K562 (cell line): ENCODE measurements at regions not wholly inside any gene's neighbourhood (a gene's known extent, or its start where the extent isn't known, plus 50 kb on each side); places are given as distances from the start of the nearest gene placed in this dataset.

ENCODE experiments used
- ATAC-seq: fragments of 200-7000 bp; cut with Tn5 transposase; 3 replicates; pipeline ENCODE4 v1.9.1; 2020; ENCODE audit warnings: moderate library complexity
- BruUV-seq: library from RNA; stranded (reverse); fragments of 400-500 nt; replicated peaks from 2 replicates; lab custom pipeline; 2021; lab: Mats Ljungman, UMichigan
- CTCF ChIA-PET: fragments of 300-600 bp; formaldehyde crosslinking; extraction: SDS; loops from one replicate; lab custom pipeline; 2021; ENCODE audit warnings: low intra/inter-chr PET ratio; lab: Yijun Ruan, JAX
- POLR2A ChIA-PET: fragments of 300-600, 350-650 bp; sonication (Branson Sonifier 250); formaldehyde crosslinking; extraction: SDS; loops from one replicate; lab custom pipeline; 2021; ENCODE audit warnings: antibody characterized with exemption, inconsistent platforms; lab: Yijun Ruan, JAX
- DNase-seq, 4 experiments: peaks; one replicate each; pipeline versions ENCODE4 v3.0.0 to v3.0.0-alpha.2; 2011 to 2018; ENCODE audit warnings: low spot score in 3 of 4, mixed read lengths in 3 of 4; ENCODE audit errors: extremely low read depth in 1 of 4
- FAIRE-seq: peaks from 2 replicates; lab custom pipeline; 2011; peaks lifted over from hg19 to GRCh38; lab: Jason Lieb, UNC
- H2AFZ ChIP-seq: 2 replicates; pipeline ENCODE4 v1.6.0; 2011; ENCODE audit warnings: low read depth, low read length, control low read depth, inconsistent platforms
- H3K27ac ChIP-seq: fragments of 200-600 bp; 3 replicates; pipeline ENCODE4 v1.8.0; 2011; ENCODE audit warnings: low read depth, mild to moderate bottlenecking, control low read depth, inconsistent platforms, low read length, moderate library complexity, mixed read lengths; ENCODE audit errors: extremely low read depth
- H3K27me3 ChIP-seq, 2 experiments: fragments of 300-600 bp in 1 of 2; 2 replicates in 1 of 2; 3 replicates in 1 of 2; pipeline versions ENCODE4 v1.6.0 to v1.8.0; 2011; ENCODE audit warnings: inconsistent platforms in 2 of 2, low read length in 2 of 2, mild to moderate bottlenecking in 1 of 2, mixed read lengths in 1 of 2, moderate library complexity in 1 of 2; ENCODE audit not compliant: control insufficient read depth in 2 of 2, insufficient read depth in 2 of 2
- H3K36me3 ChIP-seq: fragments of 300-600 bp; 3 replicates; pipeline ENCODE4 v1.8.0; 2011; ENCODE audit warnings: mild to moderate bottlenecking, low read length, inconsistent platforms; ENCODE audit not compliant: control insufficient read depth, insufficient read depth
- H3K4me1 ChIP-seq, 2 experiments: fragments of 200-600 bp in 1 of 2; replicated peaks in 1 of 2; 2 replicates in 1 of 2; 3 replicates in 1 of 2; pipeline versions ENCODE4 v1.5.1 to v1.8.0; 2011; ENCODE audit warnings: inconsistent platforms in 2 of 2, low read length in 2 of 2, mild to moderate bottlenecking in 1 of 2, mixed read lengths in 1 of 2, moderate library complexity in 1 of 2; ENCODE audit not compliant: control insufficient read depth in 2 of 2, insufficient read depth in 2 of 2
- H3K4me2 ChIP-seq: 2 replicates; pipeline ENCODE4 v1.6.1; 2011; ENCODE audit warnings: low read length, control low read depth, inconsistent platforms, mixed read lengths; ENCODE audit not compliant: insufficient read depth
- H3K4me3 ChIP-seq: fragments of 200-600 bp; sonication (generic), shearing (Covaris generic); 2 replicates; pipeline ENCODE4 v1.5.1; 2016; ENCODE audit warnings: control low read depth, inconsistent platforms
- H3K79me2 ChIP-seq: fragments of 200-600 bp; 3 replicates; pipeline ENCODE4 v1.8.0; 2011; ENCODE audit warnings: low read length, inconsistent platforms; ENCODE audit not compliant: control insufficient read depth, insufficient read depth
- H3K9ac ChIP-seq, 2 experiments: 2 replicates each; pipeline versions ENCODE4 v1.6.0 to v1.6.1; 2011; ENCODE audit warnings: low read depth in 2 of 2, low read length in 2 of 2, control low read depth in 1 of 2, inconsistent platforms in 1 of 2, mild to moderate bottlenecking in 1 of 2, mixed read lengths in 1 of 2; ENCODE audit not compliant: insufficient read depth in 1 of 2
- H3K9me1 ChIP-seq: one replicate; pipeline ENCODE4 v1.6.0; 2011; ENCODE audit warnings: inconsistent platforms, mild to moderate bottlenecking, low read length, moderate library complexity; ENCODE audit not compliant: control insufficient read depth, insufficient read depth
- H3K9me3 ChIP-seq: replicated peaks from 2 replicates; pipeline ENCODE4 v1.5.1; 2011; ENCODE audit warnings: low read depth, low read length, inconsistent platforms; ENCODE audit not compliant: control insufficient read depth, insufficient read depth
- H4K20me1 ChIP-seq: replicated peaks from 2 replicates; pipeline ENCODE4 v1.6.1; 2011; ENCODE audit warnings: low read length, inconsistent platforms, mixed read lengths; ENCODE audit not compliant: control insufficient read depth, insufficient read depth
- ARNT ChIP-seq, 2 experiments: fragments of 450-650 bp; IDR thresholded peaks; 2 replicates each; pipeline ENCODE4 v1.6.1; 2016; ENCODE audit warnings: mild to moderate bottlenecking in 1 of 2
- BCL6 ChIP-seq: fragments of 250-450 bp; sonication (Bioruptor Pico); IDR thresholded peaks from 2 replicates; pipeline ENCODE4 v1.4.0; 2020
- HOXB6 ChIP-seq: fragments of 250-450 bp; sonication (Bioruptor Pico); IDR thresholded peaks from 2 replicates; pipeline ENCODE4 v1.5.1; 2022; ENCODE audit warnings: mild to moderate bottlenecking, borderline replicate concordance
- LCOR ChIP-seq: sonication (generic); formaldehyde crosslinking; IDR thresholded peaks from 2 replicates; pipeline ENCODE4 v1.8.0; 2022; ENCODE audit warnings: mild to moderate bottlenecking, missing genetic modification reagents
- NCOR1 ChIP-seq: fragments of 450-650 bp; IDR thresholded peaks from 2 replicates; pipeline ENCODE4 v1.6.1; 2016; ENCODE audit warnings: mild to moderate bottlenecking, moderate library complexity
- NR2C1 ChIP-seq, 2 experiments: fragments of 450-650 bp; IDR thresholded peaks; 2 replicates each; pipeline ENCODE4 v1.6.1; 2017; ENCODE audit warnings: mild to moderate bottlenecking in 2 of 2, antibody characterized with exemption in 1 of 2, inconsistent platforms in 1 of 2, missing compliant biosample characterization in 1 of 2, missing genetic modification characterization in 1 of 2
- PRPF4 ChIP-seq: fragments of 200-400 bp; formaldehyde crosslinking; IDR thresholded peaks from one replicate; pipeline ENCODE4 v1.6.1; 2017; ENCODE audit warnings: low read length, low read depth, mild to moderate bottlenecking; ENCODE audit not compliant: insufficient read depth, poor library complexity, severe bottlenecking
- RBM34 ChIP-seq: fragments of 200-400 bp; formaldehyde crosslinking; IDR thresholded peaks from 2 replicates; pipeline ENCODE4 v1.6.1; 2018; ENCODE audit warnings: low read length, borderline replicate concordance; ENCODE audit not compliant: insufficient read depth
- SAFB2 ChIP-seq: fragments of 200-400 bp; formaldehyde crosslinking; IDR thresholded peaks from 2 replicates; pipeline ENCODE4 v1.6.1; 2018; ENCODE audit warnings: borderline replicate concordance, low read length, low read depth, moderate library complexity; ENCODE audit not compliant: severe bottlenecking
- TEAD2 ChIP-seq: fragments of 450-650 bp; IDR thresholded peaks from 2 replicates; pipeline ENCODE4 v1.6.1; 2016; ENCODE audit warnings: missing genetic modification characterization, control low read depth, missing compliant biosample characterization
- XRCC4 ChIP-seq: IDR thresholded peaks from one replicate; pipeline ENCODE4 v1.6.1; 2011; ENCODE audit not compliant: insufficient read depth, insufficient read length; ENCODE audit errors: extremely low read depth
- ZNF274 ChIP-seq: IDR thresholded peaks from 2 replicates; pipeline ENCODE4 v1.6.1; 2011; ENCODE audit warnings: low read depth, mild to moderate bottlenecking, low read length, moderate library complexity, borderline replicate concordance
- ZNF316 ChIP-seq: fragments of 450-650 bp; IDR thresholded peaks from 2 replicates; pipeline ENCODE4 v1.6.1; 2016
- ZNF589 ChIP-seq: fragments of 200-800 bp; sonication (Bioruptor generic); IDR thresholded peaks from 2 replicates; pipeline ENCODE4 v1.6.1; 2016; ENCODE audit warnings: low read depth, missing genetic modification characterization, missing compliant biosample characterization
- ZNF699 ChIP-seq: fragments of 250-450 bp; sonication (Bioruptor Pico); IDR thresholded peaks from 2 replicates; pipeline ENCODE4 v1.8.0; 2021; ENCODE audit warnings: mild to moderate bottlenecking, moderate library complexity; ENCODE audit not compliant: insufficient replicate concordance
- WGBS: fragments of 100-300 bp; shearing (Covaris generic); methylation state at CpG from one replicate; pipeline ENCODE4 v1.1.6; 2016; ENCODE audit warnings: low coverage, mixed read lengths; ENCODE audit not compliant: insufficient coverage; ENCODE audit errors: missing lambda C conversion rate; 5-methylcytosine and 5-hydroxymethylcytosine counted together
- in situ Hi-C: fragments of 300-500 bp; cut with MboI; formaldehyde crosslinking; loops from 4 replicates; pipeline ENCODE4 v1.15.0; 2018; ENCODE audit warnings: inconsistent platforms, mixed read lengths
- intact Hi-C: fragments of 100-400 bp; cut with micrococcal nuclease; formaldehyde crosslinking; loops from 2 replicates; pipeline ENCODE4 v1.14.2; 2022
- TF ChIP-seq, protein P1 (sequence below): sonication (generic); formaldehyde crosslinking; IDR thresholded peaks from 2 replicates; pipeline ENCODE4 v1.8.1; 2023; ENCODE audit warnings: missing genetic modification reagents, mild to moderate bottlenecking, borderline replicate concordance

DNA sequence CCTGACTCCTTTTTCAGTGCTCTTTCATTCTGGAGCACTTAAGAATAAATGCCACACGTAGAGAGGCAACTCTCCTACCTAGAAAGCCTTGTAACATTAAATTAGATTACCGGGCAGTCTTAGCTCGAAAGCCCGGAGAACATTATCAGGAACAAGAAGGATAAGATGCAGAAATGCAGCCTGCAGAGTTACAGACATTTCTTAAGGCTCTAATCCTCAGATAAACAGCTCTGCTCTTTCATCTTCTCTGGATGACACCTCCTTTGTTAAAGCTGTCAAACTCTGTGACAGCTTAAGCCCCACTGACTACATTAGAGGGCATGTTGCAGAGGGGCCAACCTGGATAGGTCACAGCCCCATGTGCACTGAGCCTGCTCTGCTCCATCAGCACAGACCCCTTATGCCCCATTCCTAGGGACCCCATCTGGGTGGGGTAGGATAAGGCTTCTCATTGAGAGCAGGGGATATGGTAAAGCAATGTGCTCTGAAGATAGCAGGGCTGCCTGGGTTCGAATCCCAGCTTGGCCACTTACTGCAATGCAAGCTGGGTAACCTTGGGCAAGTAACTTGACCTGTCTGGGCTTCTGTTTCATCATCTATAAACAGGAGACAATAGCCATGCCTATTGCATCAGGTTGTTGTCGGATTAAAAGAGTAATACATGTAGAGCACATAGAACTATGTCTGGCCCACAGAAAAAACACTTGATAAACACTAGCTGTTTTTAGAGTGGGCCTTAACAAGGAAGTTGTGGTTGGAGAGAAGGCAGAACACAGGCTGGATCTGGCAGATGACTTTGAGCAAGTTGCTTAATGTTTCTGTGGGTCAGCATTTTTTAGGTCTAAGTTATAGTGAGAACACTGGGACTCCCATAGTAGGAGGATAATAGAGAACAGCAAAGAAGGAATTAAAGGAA lies 111.4 kb downstream of the THNSL2 start (continued):
- TF ChIP-seq, protein P1, sequence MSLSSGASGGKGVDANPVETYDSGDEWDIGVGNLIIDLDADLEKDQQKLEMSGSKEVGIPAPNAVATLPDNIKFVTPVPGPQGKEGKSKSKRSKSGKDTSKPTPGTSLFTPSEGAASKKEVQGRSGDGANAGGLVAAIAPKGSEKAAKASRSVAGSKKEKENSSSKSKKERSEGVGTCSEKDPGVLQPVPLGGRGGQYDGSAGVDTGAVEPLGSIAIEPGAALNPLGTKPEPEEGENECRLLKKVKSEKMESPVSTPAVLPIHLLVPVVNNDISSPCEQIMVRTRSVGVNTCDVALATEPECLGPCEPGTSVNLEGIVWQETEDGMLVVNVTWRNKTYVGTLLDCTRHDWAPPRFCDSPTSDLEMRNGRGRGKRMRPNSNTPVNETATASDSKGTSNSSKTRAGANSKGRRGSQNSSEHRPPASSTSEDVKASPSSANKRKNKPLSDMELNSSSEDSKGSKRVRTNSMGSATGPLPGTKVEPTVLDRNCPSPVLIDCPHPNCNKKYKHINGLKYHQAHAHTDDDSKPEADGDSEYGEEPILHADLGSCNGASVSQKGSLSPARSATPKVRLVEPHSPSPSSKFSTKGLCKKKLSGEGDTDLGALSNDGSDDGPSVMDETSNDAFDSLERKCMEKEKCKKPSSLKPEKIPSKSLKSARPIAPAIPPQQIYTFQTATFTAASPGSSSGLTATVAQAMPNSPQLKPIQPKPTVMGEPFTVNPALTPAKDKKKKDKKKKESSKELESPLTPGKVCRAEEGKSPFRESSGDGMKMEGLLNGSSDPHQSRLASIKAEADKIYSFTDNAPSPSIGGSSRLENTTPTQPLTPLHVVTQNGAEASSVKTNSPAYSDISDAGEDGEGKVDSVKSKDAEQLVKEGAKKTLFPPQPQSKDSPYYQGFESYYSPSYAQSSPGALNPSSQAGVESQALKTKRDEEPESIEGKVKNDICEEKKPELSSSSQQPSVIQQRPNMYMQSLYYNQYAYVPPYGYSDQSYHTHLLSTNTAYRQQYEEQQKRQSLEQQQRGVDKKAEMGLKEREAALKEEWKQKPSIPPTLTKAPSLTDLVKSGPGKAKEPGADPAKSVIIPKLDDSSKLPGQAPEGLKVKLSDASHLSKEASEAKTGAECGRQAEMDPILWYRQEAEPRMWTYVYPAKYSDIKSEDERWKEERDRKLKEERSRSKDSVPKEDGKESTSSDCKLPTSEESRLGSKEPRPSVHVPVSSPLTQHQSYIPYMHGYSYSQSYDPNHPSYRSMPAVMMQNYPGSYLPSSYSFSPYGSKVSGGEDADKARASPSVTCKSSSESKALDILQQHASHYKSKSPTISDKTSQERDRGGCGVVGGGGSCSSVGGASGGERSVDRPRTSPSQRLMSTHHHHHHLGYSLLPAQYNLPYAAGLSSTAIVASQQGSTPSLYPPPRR (CRISPR knock-in tag), result no peak
- TF ChIP-seq XRCC4, result no peak
- peak; percentile 53; the same call in 1 of the 2 replicates for TF ChIP-seq ZNF316
- TF ChIP-seq, all 486 proteins: peak for 5

DNA sequence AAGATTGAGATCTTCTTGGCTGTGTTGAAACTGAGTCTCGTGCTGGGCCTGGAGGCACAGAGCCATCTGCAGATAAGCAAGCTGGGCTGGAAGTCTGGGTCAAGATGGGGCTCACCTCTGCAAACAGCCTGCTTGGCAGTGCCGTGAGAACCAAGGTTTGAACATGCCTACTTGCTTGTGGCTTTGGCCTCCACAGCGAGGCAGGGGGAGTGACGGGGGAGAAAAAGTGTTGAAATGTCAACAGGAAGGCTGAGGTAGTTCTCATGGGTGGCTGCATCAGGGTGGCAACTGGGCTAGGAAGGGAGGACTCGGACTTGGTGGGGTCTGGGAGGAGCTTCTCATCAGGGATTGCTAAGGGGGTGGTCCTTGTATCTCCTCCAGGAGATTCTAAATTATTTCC lies 99.7 kb downstream of the THNSL2 start:
- no peaks in the 10 kb centered on the region for H3K9me3 ChIP-seq
- ChIA-PET POLR2A (no interaction called here), CTCF (no interaction called here)
- no TSS peak for BruUV-seq
- DNase-seq (no peak), ATAC-seq (no peak), FAIRE-seq (no peak)
- WGBS, result 5% methylated on average over 5 of the region's 5 CpGs
- no peaks in the 10 kb centered on the region; the same call in 1 of the 2 replicates for H4K20me1 ChIP-seq
- in situ Hi-C loops, result no loop called here
- peaks cover 9 to 28% of the 10 kb centered on the region in 2 experiments; a peak in 4 of 5 replicates for H3K27me3 ChIP-seq
- no peak overlapping the region for H3K27ac ChIP-seq
- no peak overlapping the region for H3K4me2 ChIP-seq
- peaks cover 5% of the 10 kb centered on the region for H3K9me1 ChIP-seq
- H2AFZ ChIP-seq, result no peak overlapping the region
- H3K4me1 ChIP-seq, result peaks cover 0 to 4% of the 10 kb centered on the region in 2 experiments; a peak in 2 of 5 replicates
- no peaks in the 10 kb centered on the region for H3K79me2 ChIP-seq
- intact Hi-C loops, result loop anchor here (10.0 kb wide), 1 partner anchor 55 kb away; no protein-coding TSS in a partner anchor
- H3K4me3 ChIP-seq, result no peak overlapping the region
- no peak overlapping the region for H3K9ac ChIP-seq
- H3K36me3 ChIP-seq, result no peaks in the 10 kb centered on the region
- TF ChIP-seq BCL6 (CRISPR knock-in tag) (no peak), ARNT (IDR thresholded peaks at IDR 0.05) (no peak), NR2C1 (IDR thresholded peaks at IDR 0.05) (no peak), NR2C1 (tag; IDR thresholded peaks at IDR 0.05) (no peak), TEAD2 (tag) (no peak), ZNF274 (no peak), HOXB6 (no peak), PRPF4 (no peak), NCOR1 (no peak), LCOR (CRISPR knock-in tag) (no peak), RBM34 (no peak), SAFB2 (no peak), ZNF589 (no peak), ZNF699 (no peak)
